Fibroblast of lung (primary cell): ENCODE measurements at regions not wholly inside any gene's neighbourhood (a gene's known extent, or its start where the extent isn't known, plus 50 kb on each side); places are given as distances from the start of the nearest gene placed in this dataset.

ENCODE experiments used
- DNase-seq, 2 donors: peaks; one replicate each; pipeline versions ENCODE4 v3.0.0 to v3.0.0-alpha.2; 2010; ENCODE audit warnings: low read depth in 2 of 2
- H2AFZ ChIP-seq: 2 replicates; pipeline ENCODE4 v1.5.1; 2012; ENCODE audit warnings: low read length, control low read depth, inconsistent platforms
- H3K27ac ChIP-seq: 2 replicates; pipeline ENCODE4 v1.5.1; 2011; ENCODE audit warnings: low read length, control low read depth; ENCODE audit not compliant: insufficient read depth
- H3K27me3 ChIP-seq: 2 replicates; pipeline ENCODE4 v1.5.1; 2011; ENCODE audit warnings: mild to moderate bottlenecking, low read length; ENCODE audit not compliant: control insufficient read depth, insufficient read depth
- H3K36me3 ChIP-seq: 2 replicates; pipeline ENCODE4 v1.5.1; 2011; ENCODE audit warnings: low read length; ENCODE audit not compliant: control insufficient read depth, insufficient read depth
- H3K4me1 ChIP-seq: 2 replicates; pipeline ENCODE4 v1.5.1; 2011; ENCODE audit warnings: low read length; ENCODE audit not compliant: control insufficient read depth, insufficient read depth; ENCODE audit errors: extremely low read depth
- H3K4me2 ChIP-seq: 2 replicates; pipeline ENCODE4 v1.5.1; 2011; ENCODE audit warnings: low read length, control low read depth; ENCODE audit not compliant: insufficient read depth; ENCODE audit errors: extremely low read depth
- H3K4me3 ChIP-seq, 4 experiments: fragments of 200-600 bp in 1 of 4; sonication (generic) in 1 of 4; replicated peaks in 1 of 4; 2 replicates each; pipeline ENCODE4 v1.5.1; 2011 to 2016; ENCODE audit warnings: low read length in 4 of 4, low read depth in 3 of 4, mild to moderate bottlenecking in 3 of 4, control low read depth in 2 of 4, inconsistent platforms in 1 of 4, mixed read lengths in 1 of 4; ENCODE audit not compliant: insufficient read depth in 1 of 4; ENCODE audit errors: control extremely low read depth in 1 of 4
- H3K79me2 ChIP-seq: 2 replicates; pipeline ENCODE4 v1.5.1; 2012; ENCODE audit warnings: mild to moderate bottlenecking, low read length, inconsistent platforms; ENCODE audit not compliant: control insufficient read depth, insufficient read depth
- H3K9ac ChIP-seq: 2 replicates; pipeline ENCODE4 v1.5.1; 2011; ENCODE audit warnings: mild to moderate bottlenecking, low read length, control low read depth; ENCODE audit not compliant: insufficient read depth
- H3K9me3 ChIP-seq: 2 replicates; pipeline ENCODE4 v1.5.1; 2012; ENCODE audit warnings: low read depth, low read length; ENCODE audit not compliant: control insufficient read depth, insufficient read depth
- H4K20me1 ChIP-seq: 2 replicates; pipeline ENCODE4 v1.5.1; 2011; ENCODE audit warnings: low read length; ENCODE audit not compliant: control insufficient read depth, insufficient read depth; ENCODE audit errors: extremely low read depth
- EZH2 ChIP-seq: IDR thresholded peaks from 2 replicates; pipeline ENCODE4 v1.5.1; 2012; ENCODE audit warnings: low read length, control low read depth, mild to moderate bottlenecking; ENCODE audit errors: missing control alignments
- TF ChIP-seq, protein P1 (sequence below), 2 donors: IDR thresholded peaks in 1 of 2; conservative IDR thresholded peaks in 1 of 2; 1 replicate in 1 of 2; 2 replicates in 1 of 2; pipeline ENCODE4 v1.5.1; 2011 to 2012; ENCODE audit warnings: low read length in 2 of 2, control low read depth in 1 of 2, inconsistent platforms in 1 of 2, low read depth in 1 of 2, mild to moderate bottlenecking in 1 of 2

DNA sequence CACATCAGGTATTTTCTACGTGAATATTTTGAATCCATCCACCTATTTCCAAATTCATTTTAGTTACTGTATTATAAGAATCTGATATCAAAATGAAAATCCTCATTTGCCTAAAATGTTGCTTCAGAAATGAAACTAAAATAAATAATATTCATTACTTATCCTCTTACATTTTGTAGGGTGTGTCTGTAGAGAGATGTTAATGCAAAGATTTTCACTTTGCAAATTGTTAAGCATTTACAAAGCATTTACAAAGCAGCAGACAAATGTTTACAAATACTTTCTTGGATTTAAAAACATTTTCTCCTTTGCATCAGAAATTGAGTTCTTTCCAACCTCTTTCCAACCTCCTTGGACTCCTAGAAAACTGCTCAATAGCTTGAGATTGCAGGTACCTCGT is 360.0 kb upstream of the DCN start:
- Histone ChIP-seq H3K9me3 (no peaks in the 10 kb centered on the region), H3K4me2 (no peak overlapping the region), H3K27me3 (no peaks in the 10 kb centered on the region), H3K27ac (no peak overlapping the region), H3K9ac (no peak overlapping the region), H3K79me2 (no peaks in the 10 kb centered on the region), H3K4me3 (no peak overlapping the region), H3K4me1 (no peaks in the 10 kb centered on the region), H2AFZ (no peak overlapping the region), H3K36me3 (no peaks in the 10 kb centered on the region), H4K20me1 (no peaks in the 10 kb centered on the region)
- no peak for TF ChIP-seq EZH2
- TF ChIP-seq, protein P1, sequence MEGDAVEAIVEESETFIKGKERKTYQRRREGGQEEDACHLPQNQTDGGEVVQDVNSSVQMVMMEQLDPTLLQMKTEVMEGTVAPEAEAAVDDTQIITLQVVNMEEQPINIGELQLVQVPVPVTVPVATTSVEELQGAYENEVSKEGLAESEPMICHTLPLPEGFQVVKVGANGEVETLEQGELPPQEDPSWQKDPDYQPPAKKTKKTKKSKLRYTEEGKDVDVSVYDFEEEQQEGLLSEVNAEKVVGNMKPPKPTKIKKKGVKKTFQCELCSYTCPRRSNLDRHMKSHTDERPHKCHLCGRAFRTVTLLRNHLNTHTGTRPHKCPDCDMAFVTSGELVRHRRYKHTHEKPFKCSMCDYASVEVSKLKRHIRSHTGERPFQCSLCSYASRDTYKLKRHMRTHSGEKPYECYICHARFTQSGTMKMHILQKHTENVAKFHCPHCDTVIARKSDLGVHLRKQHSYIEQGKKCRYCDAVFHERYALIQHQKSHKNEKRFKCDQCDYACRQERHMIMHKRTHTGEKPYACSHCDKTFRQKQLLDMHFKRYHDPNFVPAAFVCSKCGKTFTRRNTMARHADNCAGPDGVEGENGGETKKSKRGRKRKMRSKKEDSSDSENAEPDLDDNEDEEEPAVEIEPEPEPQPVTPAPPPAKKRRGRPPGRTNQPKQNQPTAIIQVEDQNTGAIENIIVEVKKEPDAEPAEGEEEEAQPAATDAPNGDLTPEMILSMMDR (conservative IDR thresholded peaks at IDR 0.05 in 1 of 2, IDR thresholded peaks at IDR 0.05 in 1 of 2; ENCODE audit: low read depth in 1 of 2, low read length in 2 of 2): no peak
- no peak for DNase-seq

DNA sequence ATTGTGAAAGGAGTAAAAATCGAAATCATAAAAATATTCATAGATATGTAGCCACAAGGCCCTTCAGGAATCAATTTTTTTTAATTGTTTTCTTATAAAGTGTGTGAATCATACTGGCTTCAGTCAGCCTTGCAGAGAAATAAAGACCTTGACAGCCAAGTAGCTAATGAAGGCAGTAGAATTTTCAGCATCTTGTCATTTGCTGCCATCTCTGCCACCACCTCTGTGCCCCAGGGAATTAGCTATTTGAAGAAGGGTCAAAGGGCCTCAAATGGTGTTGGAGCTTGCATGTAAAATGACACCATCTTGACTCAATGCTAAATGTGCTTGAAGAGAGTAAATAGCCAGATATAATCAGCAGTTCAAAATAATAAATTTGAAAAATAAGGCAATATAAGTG is 359.4 kb upstream of the DCN start:
- TF ChIP-seq, protein P1 (conservative IDR thresholded peaks at IDR 0.05 in 1 of 2, IDR thresholded peaks at IDR 0.05 in 1 of 2; ENCODE audit: low read depth in 1 of 2, low read length in 2 of 2): no peak
- TF ChIP-seq EZH2: no peak
- H3K9ac ChIP-seq: no peak overlapping the region
- H2AFZ ChIP-seq: no peak overlapping the region
- H3K27me3 ChIP-seq: no peaks in the 10 kb centered on the region
- H3K4me3 ChIP-seq: no peak overlapping the region
- H3K27ac ChIP-seq: no peak overlapping the region
- H3K9me3 ChIP-seq: no peaks in the 10 kb centered on the region
- H3K79me2 ChIP-seq: no peaks in the 10 kb centered on the region
- H3K36me3 ChIP-seq: no peaks in the 10 kb centered on the region
- H4K20me1 ChIP-seq: no peaks in the 10 kb centered on the region
- DNase-seq: no peak
- H3K4me1 ChIP-seq: no peaks in the 10 kb centered on the region
- H3K4me2 ChIP-seq: no peak overlapping the region

DNA sequence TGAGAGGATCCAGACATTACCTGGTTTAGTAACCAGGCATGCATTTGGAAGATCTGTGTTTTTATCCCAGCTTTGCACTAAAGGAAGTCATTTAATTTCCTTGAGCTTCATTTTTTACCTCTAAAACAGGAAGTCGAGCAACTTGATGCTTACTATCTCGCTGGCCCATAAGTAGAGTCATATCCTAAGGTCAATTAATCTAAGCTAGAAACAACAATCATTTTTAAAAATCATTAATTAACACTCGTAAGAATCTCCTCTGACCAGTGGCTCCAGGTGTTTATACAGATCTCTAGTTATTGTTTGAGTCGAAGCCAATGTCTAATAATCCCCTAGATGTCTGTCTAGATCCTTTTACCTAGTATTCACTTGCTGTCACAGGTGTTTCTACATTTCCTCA is 355.8 kb upstream of the DCN start:
- Histone ChIP-seq H4K20me1 (no peaks in the 10 kb centered on the region), H3K9ac (no peak overlapping the region), H3K4me2 (no peak overlapping the region), H3K79me2 (no peaks in the 10 kb centered on the region), H3K9me3 (no peaks in the 10 kb centered on the region), H3K4me1 (no peaks in the 10 kb centered on the region), H3K27me3 (no peaks in the 10 kb centered on the region), H3K4me3 (no peak overlapping the region), H2AFZ (no peak overlapping the region), H3K36me3 (no peaks in the 10 kb centered on the region), H3K27ac (no peak overlapping the region)
- TF ChIP-seq, protein P1 (conservative IDR thresholded peaks at IDR 0.05 in 1 of 2, IDR thresholded peaks at IDR 0.05 in 1 of 2; ENCODE audit: low read depth in 1 of 2, low read length in 2 of 2): no peak
- no peak for TF ChIP-seq EZH2
- DNase-seq: no peak
